ENCODE measurements at regions not wholly inside any gene's neighbourhood (a gene's known extent, or its start where the extent isn't known, plus 50 kb on each side); places are given as distances from the start of the nearest gene placed in this dataset.
"Not testable (repeated sequence)": the region's sequence is repeated elsewhere in the genome, so short reads cannot be mapped to it uniquely, and the experiment has no call there.

GRCh38 chr1:82073071-82073470 is 272.3 kb downstream of the ADGRL2 start:
- CTCF ChIA-PET, result no interaction called here

GRCh38 chr1:82065916-82066315 is 265.2 kb downstream of the ADGRL2 start:
- Mint-ChIP-seq H3K4me1 (no peaks in the 10 kb centered on the region), H3K36me3 (no peaks in the 10 kb centered on the region), H3K27ac (no peak overlapping the region), H3K27me3 (no peaks in the 10 kb centered on the region), H3K9me3 (ENCODE audit: low read depth) (peaks cover 8% of the 10 kb centered on the region), H3K4me3 (no peak overlapping the region)
- ATAC-seq (no peak), DNase-seq (no peak)
- CTCF ChIA-PET, result interaction anchor here (0.7 kb wide), 1 partner anchor 57 kb away, joined by 3 read pairs; no protein-coding TSS in a partner anchor

More at GRCh38 chr1:82073071-82073470, 272.3 kb downstream of the ADGRL2 start:
- Mint-ChIP-seq H3K4me1 (no peaks in the 10 kb centered on the region), H3K36me3 (no peaks in the 10 kb centered on the region), H3K27me3 (no peaks in the 10 kb centered on the region), H3K27ac (no peak overlapping the region), H3K4me3 (no peak overlapping the region), H3K9me3 (ENCODE audit: low read depth) (peaks cover 2% of the 10 kb centered on the region)
- DNase-seq (no peak), ATAC-seq (no peak)

- Mint-ChIP-seq H3K27me3 (no peaks in the 10 kb centered on the region), H3K4me3 (no peak overlapping the region), H3K9me3 (ENCODE audit: low read depth) (peaks cover 12% of the 10 kb centered on the region), H3K36me3 (no peaks in the 10 kb centered on the region), H3K4me1 (no peaks in the 10 kb centered on the region), H3K27ac (no peak overlapping the region)
- DNase-seq (no peak), ATAC-seq (no peak)
- CTCF ChIA-PET, result no interaction called here
Observed at GRCh38 chr1:82064691-82065090, 264.0 kb downstream of the ADGRL2 start.

- CTCF ChIA-PET, result no interaction called here
- H3K4me1 Mint-ChIP-seq, result no peaks in the 10 kb centered on the region
- no peaks in the 10 kb centered on the region for H3K27me3 Mint-ChIP-seq
- no peaks in the 10 kb centered on the region for H3K36me3 Mint-ChIP-seq
- no peak overlapping the region for H3K27ac Mint-ChIP-seq
- ATAC-seq, result no peak
- DNase-seq, result no peak
- peaks cover 15% of the 10 kb centered on the region for H3K9me3 Mint-ChIP-seq (ENCODE audit: low read depth)
- H3K4me3 Mint-ChIP-seq, result no peak overlapping the region
Observed at GRCh38 chr1:82062206-82062605, 261.5 kb downstream of the ADGRL2 start.

GRCh38 chr1:82059959-82060358 is 259.2 kb downstream of the ADGRL2 start:
- Mint-ChIP-seq H3K4me1 (no peaks in the 10 kb centered on the region), H3K4me3 (no peak overlapping the region), H3K9me3 (ENCODE audit: low read depth) (peaks cover 14% of the 10 kb centered on the region), H3K27me3 (no peaks in the 10 kb centered on the region), H3K27ac (no peak overlapping the region), H3K36me3 (no peaks in the 10 kb centered on the region)
- ATAC-seq, result no peak
- DNase-seq, result no peak
- CTCF ChIA-PET, result no interaction called here

GRCh38 chr1:82057011-82057410 is 256.3 kb downstream of the ADGRL2 start:
- Mint-ChIP-seq H3K27ac (no peak overlapping the region), H3K4me3 (no peak overlapping the region), H3K9me3 (ENCODE audit: low read depth) (peaks cover 11% of the 10 kb centered on the region), H3K4me1 (no peaks in the 10 kb centered on the region), H3K36me3 (no peaks in the 10 kb centered on the region), H3K27me3 (no peaks in the 10 kb centered on the region)
- no peak for ATAC-seq
- DNase-seq, result no peak
- CTCF ChIA-PET, result no interaction called here

- ATAC-seq; H3K4me1 Mint-ChIP-seq; H3K27ac Mint-ChIP-seq; H3K4me3 Mint-ChIP-seq; H3K36me3 Mint-ChIP-seq; DNase-seq; CTCF ChIA-PET; H3K9me3 Mint-ChIP-seq (ENCODE audit: low read depth); H3K27me3 Mint-ChIP-seq: not testable (repeated sequence)
Observed at GRCh38 chr1:82055375-82055774, 254.6 kb downstream of the ADGRL2 start.

GRCh38 chr1:82052563-82052962 is 251.8 kb downstream of the ADGRL2 start:
- no peaks in the 10 kb centered on the region for H3K4me1 Mint-ChIP-seq
- no peak overlapping the region for H3K27ac Mint-ChIP-seq
- no peaks in the 10 kb centered on the region for H3K36me3 Mint-ChIP-seq
- DNase-seq (no peak), ATAC-seq (no peak)
- H3K4me3 Mint-ChIP-seq, result no peak overlapping the region
- peaks cover 4% of the 10 kb centered on the region for H3K9me3 Mint-ChIP-seq (ENCODE audit: low read depth)
- H3K27me3 Mint-ChIP-seq, result no peaks in the 10 kb centered on the region
- CTCF ChIA-PET, result no interaction called here

- H3K9me3 Mint-ChIP-seq (ENCODE audit: low read depth), result peaks cover 2% of the 10 kb centered on the region
- CTCF ChIA-PET, result no interaction called here
- DNase-seq (no peak), ATAC-seq (no peak)
- H3K27me3 Mint-ChIP-seq, result no peaks in the 10 kb centered on the region
- no peaks in the 10 kb centered on the region for H3K4me1 Mint-ChIP-seq
- H3K36me3 Mint-ChIP-seq, result no peaks in the 10 kb centered on the region
- no peak overlapping the region for H3K27ac Mint-ChIP-seq
- H3K4me3 Mint-ChIP-seq, result no peak overlapping the region
Observed at GRCh38 chr1:82048596-82048995, 247.9 kb downstream of the ADGRL2 start.

GRCh38 chr1:82045221-82045620 is 244.5 kb downstream of the ADGRL2 start:
- DNase-seq, result no peak
- no peak overlapping the region for H3K4me3 Mint-ChIP-seq
- H3K4me1 Mint-ChIP-seq, result no peaks in the 10 kb centered on the region
- H3K27ac Mint-ChIP-seq, result no peak overlapping the region
- H3K36me3 Mint-ChIP-seq, result no peaks in the 10 kb centered on the region
- CTCF ChIA-PET, result no interaction called here
- H3K9me3 Mint-ChIP-seq (ENCODE audit: low read depth), result peaks cover 2% of the 10 kb centered on the region
- no peaks in the 10 kb centered on the region for H3K27me3 Mint-ChIP-seq
- no peak for ATAC-seq

- H3K4me3 Mint-ChIP-seq, result no peak overlapping the region
- DNase-seq (no peak), ATAC-seq (no peak)
- CTCF ChIA-PET, result no interaction called here
- H3K9me3 Mint-ChIP-seq (ENCODE audit: low read depth), result peaks cover 2% of the 10 kb centered on the region
- H3K27me3 Mint-ChIP-seq, result no peaks in the 10 kb centered on the region
- no peaks in the 10 kb centered on the region for H3K4me1 Mint-ChIP-seq
- no peak overlapping the region for H3K27ac Mint-ChIP-seq
- no peaks in the 10 kb centered on the region for H3K36me3 Mint-ChIP-seq
Observed at GRCh38 chr1:82044536-82044935, 243.8 kb downstream of the ADGRL2 start.

GRCh38 chr1:82044111-82044510 is 243.4 kb downstream of the ADGRL2 start:
- H3K36me3 Mint-ChIP-seq, result no peaks in the 10 kb centered on the region
- H3K4me1 Mint-ChIP-seq, result no peaks in the 10 kb centered on the region
- H3K4me3 Mint-ChIP-seq, result no peak overlapping the region
- H3K9me3 Mint-ChIP-seq (ENCODE audit: low read depth), result peaks cover 2% of the 10 kb centered on the region
- H3K27ac Mint-ChIP-seq, result no peak overlapping the region
- ATAC-seq, result no peak
- DNase-seq, result no peak
- no peaks in the 10 kb centered on the region for H3K27me3 Mint-ChIP-seq
- CTCF ChIA-PET, result no interaction called here

GRCh38 chr1:82042306-82043060 is 241.7 kb downstream of the ADGRL2 start:
- no peak for DNase-seq
- no peak for ATAC-seq
- CTCF ChIA-PET, result no interaction called here
- H3K4me3 Mint-ChIP-seq, result no peak overlapping the region
- no peaks in the 10 kb centered on the region for H3K27me3 Mint-ChIP-seq
- H3K36me3 Mint-ChIP-seq, result no peaks in the 10 kb centered on the region
- H3K4me1 Mint-ChIP-seq, result no peaks in the 10 kb centered on the region
- H3K27ac Mint-ChIP-seq, result no peak overlapping the region
- no peaks in the 10 kb centered on the region for H3K9me3 Mint-ChIP-seq (ENCODE audit: low read depth)

Data from activated CD8-positive, alpha-beta memory T cell treated with anti-CD3 and anti-CD28 coated beads, Interleukin-2, amount 10 ng/mL, durations not matched to agents 7 days and 5 days (primary cell).